Activated naive CD4-positive, alpha-beta T cell treated with anti-CD3 and anti-CD28 coated beads, Interleukin-2, amount 50 U/mL, for 16 hours (primary cell): ENCODE measurements at regions not wholly inside any gene's neighbourhood (a gene's known extent, or its start where the extent isn't known, plus 50 kb on each side); places are given as distances from the start of the nearest gene placed in this dataset.

ENCODE experiments used
- DNase-seq: peaks from one replicate; pipeline ENCODE4 v3.0.0-alpha.2; 2020

- DNase-seq = no peak
Measured at GRCh38 chr10:69741252-69741651, 60.5 kb upstream of the COL13A1 start.

- no peak for DNase-seq
Measured at GRCh38 chr10:69741671-69742355, 59.9 kb upstream of the COL13A1 start.

- no peak for DNase-seq
Measured at GRCh38 chr10:69742356-69742695, 59.4 kb upstream of the COL13A1 start.

GRCh38 chr10:69742928-69743602 lies 58.6 kb upstream of the COL13A1 start:
- DNase-seq = no peak

GRCh38 chr10:69744971-69745370 lies 56.7 kb upstream of the COL13A1 start:
- DNase-seq = no peak

GRCh38 chr10:69745698-69746097 lies 56.0 kb upstream of the COL13A1 start:
- no peak for DNase-seq

GRCh38 chr10:69747179-69747578 lies 54.5 kb upstream of the COL13A1 start:
- no peak for DNase-seq

- DNase-seq = no peak
Measured at GRCh38 chr10:69748621-69749020, 53.1 kb upstream of the COL13A1 start.

GRCh38 chr10:69749178-69750010 lies 52.3 kb upstream of the COL13A1 start:
- no peak for DNase-seq

- no peak for DNase-seq
Measured at GRCh38 chr10:69750011-69750373, 51.7 kb upstream of the COL13A1 start.

- no peak for DNase-seq
Measured at GRCh38 chr10:69750725-69751124, 51.0 kb upstream of the COL13A1 start.

- no peak for DNase-seq
Measured at GRCh38 chr10:69751214-69751613, 50.5 kb upstream of the COL13A1 start.
